NCI-H82 treated with DMSO at 0.1 percent for 48 hours (cell line): ENCODE measurements at regions not wholly inside any gene's neighbourhood (a gene's known extent, or its start where the extent isn't known, plus 50 kb on each side); places are given as distances from the start of the nearest gene placed in this dataset.
A peak's percentile ranks its signal among the peaks of the same experiment; 100 is the strongest.

Source experiments
- DNase-seq: peaks from one replicate; lab custom pipeline; 2025; ENCODE audit not compliant: unreplicated experiment; lab: John Stamatoyannopoulos, UW

DNA sequence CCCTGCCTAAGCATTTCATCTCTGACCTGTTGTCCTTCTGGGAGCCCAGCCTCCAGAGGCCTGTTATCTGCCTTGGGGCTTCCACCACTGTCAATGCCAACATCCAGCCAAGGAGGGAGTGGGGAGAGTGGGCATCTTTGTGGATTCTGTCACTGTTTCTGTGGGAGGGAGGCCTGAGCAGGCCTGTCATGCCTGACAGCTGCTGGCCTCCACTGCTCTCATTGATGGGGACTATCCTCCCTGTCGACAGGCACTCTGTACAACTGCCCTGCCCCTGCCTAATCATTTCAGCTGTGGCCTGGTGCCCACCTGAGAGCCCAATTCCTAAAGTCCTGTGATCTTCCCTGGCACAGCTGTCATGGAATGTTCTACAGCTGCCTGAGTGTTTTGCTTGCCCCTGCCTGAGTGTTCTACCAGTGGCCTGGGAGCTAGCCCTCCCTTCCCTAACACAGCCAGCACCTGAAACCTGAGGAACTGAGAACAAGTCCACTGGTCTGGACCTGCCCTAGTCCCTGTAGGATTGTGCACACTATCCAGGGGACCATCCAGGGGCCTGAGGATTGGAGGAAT lies 145.3 kb downstream of the FAM83B start:
- no peak for DNase-seq

DNA sequence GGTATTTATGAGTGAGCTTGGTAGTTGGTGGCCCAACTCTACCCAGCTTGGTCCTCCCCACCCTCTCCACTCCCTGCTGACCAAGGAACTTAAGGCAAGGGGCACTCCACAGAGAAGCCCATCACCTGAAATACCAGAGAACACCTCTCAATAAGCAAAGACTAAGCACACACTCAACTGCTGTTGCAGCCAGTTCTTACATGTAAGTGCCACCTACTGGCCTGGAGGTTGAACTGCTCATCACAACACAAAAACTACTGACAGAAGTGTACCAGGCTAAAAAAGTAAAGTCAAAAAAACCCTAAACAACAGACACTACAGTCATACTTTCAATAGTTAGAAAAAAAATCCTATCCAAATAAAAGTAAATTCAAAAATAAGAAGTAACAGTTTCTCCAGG lies 146.2 kb downstream of the FAM83B start:
- DNase-seq: no peak

DNA sequence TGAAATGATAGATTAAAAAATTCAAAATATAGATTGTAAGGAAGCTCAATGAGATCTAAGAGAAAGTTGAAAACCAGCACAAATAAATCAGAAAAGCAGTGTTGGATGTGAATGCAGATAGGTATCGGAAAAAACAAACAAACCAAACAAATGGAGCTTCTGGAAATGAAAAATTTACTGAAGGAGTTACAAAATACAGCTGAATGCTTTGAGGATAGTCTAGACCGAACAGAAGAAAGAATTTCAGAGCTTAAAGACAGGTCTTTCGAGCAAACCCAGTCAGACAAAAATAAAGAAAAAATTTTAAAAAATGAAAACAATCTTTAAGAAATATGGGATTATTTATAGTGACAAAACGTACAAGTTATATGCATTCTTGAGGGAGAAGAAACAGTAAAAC lies 146.7 kb downstream of the FAM83B start:
- DNase-seq: no peak

DNA sequence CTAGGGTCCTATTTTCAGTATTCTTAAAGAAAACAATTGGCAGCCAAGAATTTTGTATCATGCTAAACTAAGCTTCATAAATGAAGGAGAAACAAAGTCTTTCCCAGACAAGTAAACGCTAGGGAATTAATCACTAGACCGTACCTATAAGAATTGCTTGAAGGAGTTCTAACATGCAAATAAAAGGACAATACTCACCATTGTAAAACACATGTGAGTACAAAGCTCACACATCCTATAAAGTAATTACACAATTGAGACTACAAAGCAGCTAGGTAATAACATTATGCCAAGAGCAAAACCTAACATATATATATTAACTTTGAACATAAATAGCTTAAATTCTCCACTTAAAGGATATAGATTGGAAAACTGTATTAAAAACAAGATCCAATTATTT lies 147.4 kb downstream of the FAM83B start:
- no peak for DNase-seq

DNA sequence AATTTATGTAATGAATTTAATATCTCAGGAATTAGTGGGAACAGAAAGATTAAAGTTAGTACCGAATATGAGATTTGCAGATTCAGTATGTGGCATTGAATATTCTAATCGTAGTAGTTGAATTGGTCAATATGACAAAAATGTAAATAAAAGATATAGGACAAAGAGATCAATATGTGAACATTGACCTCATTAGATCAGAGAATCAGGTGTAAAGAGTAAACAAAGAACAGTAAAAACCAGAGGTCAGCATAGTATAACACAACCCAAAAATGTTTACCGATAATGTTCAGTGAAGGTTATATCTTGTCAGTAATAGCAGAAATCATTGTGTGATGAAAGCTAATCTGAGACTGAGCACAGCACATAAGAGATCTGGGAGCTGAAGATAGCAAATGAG lies 152.0 kb downstream of the FAM83B start:
- no peak for DNase-seq

DNA sequence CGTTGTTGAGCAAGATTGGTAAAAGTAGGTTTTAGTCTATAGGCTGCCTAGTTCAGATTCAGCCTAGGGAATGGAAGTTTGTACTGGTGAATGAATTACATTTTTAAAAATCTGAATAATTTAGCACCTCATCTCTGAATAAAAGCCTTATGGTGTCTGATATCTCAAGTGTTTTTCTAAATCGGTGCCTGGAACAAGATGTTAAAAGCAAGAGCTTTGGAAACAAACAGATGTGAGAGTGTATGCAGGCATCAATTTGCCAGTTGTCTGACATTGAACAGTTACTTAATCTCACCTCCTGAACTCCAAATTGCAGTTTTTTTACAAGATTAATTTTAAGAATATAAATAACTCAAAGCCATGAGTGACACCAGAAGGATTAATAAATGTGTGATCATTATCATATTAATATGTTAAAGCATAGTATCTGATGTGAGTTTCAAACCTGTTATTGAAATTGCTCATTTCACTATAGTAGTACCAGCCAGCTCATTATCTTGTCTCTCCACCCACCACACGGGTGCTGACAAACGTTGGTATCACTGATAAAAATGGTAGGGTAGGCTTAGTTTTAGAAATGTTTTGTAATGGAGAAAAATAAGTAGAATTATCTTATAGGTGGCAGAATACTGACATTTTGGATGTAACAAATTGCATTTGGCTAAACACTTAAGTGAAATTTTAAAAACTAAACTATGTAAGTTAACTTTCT lies 157.3 kb downstream of the FAM83B start:
- DNase-seq: no peak

DNA sequence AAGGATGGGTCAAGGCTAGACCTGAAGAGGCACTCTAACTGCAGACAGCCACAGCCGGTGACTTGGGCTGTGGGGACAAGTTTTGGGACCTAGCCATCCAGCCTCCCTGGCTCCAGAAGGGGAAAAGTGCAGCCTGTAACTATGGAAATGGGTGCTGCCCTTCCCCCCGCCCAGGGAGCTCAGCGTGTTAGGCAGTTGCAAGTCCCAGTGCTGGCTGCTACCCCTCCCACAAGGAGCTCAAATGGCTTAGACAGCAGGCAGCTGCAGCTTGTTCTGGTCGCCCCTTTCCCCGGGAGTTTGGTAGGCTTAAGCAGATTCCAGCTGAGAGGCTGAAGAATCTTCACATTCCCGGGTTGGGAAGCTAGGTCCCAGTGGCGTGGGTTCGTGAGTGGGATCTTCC lies 162.6 kb downstream of the FAM83B start:
- peak; percentile 61 for DNase-seq

DNA sequence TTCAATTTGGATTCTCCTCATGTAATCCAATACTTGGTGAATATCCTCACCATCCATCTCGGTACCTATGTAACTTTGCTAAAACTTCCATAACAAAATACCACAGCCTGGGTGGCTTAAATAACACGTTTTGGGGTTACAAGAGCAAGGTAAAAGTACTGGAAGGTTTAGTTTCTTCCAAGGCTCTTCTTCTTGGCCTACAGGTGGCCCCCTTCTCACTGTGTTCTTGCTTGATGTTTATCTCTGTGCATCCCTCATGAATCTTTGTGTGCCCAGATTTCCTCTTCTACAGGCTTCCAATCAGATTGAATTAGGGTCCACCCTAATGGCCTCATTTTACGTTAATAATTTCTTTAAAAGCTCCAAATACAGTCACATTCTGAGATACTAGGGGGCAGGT lies 163.3 kb upstream of the HCRTR2 start:
- no peak for DNase-seq

DNA sequence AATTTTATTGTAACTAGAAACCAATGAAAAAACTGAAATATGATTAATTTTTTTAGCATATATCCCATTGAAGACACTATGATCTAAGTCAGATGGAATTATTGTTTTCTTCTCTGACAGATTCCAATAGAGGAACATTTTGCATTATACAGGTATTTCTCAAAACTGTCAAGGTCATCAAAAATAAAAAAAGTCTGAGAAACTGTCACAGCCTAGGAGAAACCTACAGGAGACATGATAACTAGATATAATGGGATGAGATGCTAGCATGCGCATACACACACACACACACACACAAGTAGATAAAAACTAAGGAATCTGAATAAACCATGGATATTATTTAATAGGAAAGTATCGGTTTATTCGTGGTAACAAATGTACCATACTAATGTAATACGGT lies 161.9 kb upstream of the HCRTR2 start:
- DNase-seq: no peak

DNA sequence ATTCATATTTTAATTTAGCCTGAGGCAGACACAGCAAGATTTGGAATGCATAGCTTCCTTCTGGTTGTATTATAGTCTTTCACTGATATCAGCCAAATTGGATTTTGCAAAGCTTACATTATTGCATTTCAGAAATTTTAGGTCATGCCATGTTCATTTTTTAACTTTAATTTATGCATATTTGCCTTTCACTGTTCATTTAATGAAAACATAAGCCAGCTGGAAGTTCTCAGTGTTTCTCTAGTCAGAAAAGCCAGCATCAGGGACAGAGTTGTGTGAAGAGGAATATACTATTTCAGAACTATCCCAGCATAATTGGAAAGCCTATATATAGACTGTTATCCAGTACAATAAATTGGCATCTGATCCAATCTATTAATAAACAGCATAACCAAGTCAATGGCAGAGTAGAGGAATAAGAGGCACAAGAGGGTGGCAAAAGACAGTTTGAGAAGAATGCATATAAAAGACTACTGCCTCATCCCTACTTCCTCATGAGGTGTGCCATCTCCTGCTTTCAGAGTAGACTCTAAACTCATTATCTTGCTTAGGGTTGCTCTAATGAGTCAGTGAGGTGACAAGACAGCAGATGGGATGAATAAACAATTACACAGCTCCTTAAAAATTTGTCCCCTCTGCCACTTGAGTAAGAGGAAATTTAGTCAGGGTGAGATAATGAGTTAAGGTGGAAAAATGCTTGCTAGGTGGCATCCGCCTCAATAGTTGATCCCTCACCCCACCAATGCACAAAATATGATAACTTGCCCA lies 159.8 kb upstream of the HCRTR2 start:
- peak; percentile 65 for DNase-seq

DNA sequence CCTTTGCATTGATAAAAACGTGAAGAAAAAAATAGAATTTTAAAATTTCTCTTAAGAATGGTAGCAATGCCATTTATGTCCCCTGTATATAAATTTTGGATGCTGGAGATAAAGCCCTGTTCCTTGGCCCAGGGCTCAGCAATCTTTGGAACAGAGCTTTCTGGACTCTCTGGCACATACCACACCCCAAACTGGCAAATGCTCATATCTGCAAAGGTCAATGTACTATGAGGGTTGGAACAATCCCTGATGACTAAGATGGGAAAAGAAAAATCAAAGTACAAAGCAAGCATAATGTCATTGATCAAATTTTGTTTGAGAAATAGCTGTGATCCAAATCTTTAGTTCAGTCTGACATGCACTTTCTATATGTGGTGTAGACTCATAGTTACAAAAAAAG lies 158.1 kb upstream of the HCRTR2 start:
- no peak for DNase-seq

DNA sequence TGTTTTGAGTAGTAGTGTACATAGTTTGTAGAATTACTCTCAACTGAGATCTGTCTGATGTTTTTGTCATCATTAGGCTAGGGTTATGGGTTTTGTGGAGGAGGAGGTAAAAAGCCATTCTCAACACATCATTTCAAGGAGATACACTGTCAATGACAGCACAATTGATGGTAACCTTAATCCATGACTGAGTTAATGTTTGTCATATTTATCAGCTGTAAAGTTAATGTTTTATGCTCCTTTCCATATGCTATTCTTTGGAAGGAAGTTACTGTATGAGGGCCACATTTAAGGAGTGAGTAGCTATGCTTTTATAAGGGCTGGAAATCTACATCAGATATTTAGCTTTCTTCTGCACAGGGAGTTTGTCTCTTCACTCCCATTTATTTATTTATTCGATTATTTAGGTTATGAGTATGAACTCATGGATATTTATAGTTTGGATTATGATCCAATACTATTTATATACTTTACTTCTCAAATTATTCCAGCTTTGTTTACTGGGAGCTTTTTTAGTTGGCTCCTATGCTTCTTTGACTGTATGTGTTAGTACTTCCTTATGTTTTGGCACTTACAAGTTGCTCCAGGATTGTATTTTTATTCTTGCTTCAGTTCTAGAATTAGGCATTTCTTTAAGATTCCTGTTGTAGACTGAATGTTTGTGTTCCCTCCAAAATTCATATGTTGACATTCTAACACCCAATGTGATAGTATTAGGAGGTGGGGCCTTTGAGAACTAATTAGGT lies 156.6 kb upstream of the HCRTR2 start:
- DNase-seq: no peak

DNA sequence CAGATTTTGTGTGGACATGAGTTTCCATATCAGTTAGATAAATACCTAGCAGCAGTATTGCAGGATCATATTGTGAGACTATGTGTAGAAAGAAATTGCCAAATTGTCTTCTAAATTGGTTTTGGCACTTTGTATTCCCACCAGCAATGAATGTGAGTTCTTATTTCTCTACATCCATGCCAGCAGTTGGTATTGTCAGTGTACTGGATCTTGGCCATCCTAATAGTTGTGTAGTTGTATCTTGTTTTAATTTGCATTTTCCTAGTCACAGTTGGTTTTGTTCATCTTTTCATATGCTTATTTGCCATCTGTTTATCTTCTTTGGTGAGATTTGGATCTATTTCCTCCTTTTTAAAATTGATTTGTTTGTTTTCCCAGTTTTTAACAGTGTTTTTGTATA lies 154.7 kb upstream of the HCRTR2 start:
- no peak for DNase-seq

DNA sequence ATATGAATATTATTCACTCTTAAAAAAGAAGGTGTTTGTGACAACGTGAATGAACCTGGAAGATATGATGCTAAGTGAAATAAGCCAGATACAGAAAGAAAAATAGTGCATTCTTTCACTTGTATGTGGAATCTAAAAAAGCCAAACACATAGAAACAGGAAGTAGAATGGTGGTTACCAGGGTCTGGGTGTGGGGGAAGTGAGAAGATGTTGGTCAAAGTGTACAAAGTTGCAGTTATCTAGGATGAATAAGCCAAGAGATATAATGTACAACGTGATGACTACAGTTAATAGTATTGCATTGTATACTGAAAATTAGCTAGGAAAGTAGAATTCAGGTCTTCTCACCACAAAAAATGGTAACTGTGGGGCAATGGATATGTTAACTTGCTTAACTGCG lies 151.1 kb upstream of the HCRTR2 start:
- DNase-seq: no peak

DNA sequence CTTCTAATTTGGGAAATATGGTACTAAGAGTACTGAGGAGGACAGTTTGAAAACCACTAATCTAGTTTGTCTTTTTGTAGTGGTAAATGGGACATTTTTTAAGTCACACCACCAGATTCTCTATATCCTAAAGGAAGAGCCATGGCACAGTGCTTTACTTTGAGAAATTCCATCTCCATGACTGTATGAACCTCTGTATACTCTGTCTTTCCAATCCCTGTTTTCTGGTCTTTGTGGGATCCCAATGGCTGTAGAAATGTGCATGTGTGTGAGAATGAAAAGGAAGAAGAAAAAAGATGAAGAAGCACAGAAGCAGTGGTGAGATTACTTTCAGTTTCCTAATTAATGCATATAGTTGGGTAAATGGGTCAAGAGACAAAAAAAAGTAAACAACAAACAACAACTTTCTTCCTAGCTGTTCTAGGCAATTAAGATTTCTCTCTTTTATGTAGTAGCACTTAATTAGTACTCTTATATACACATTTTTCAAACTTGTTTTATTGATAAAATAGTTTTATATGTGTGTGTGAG lies 141.2 kb upstream of the HCRTR2 start:
- DNase-seq: no peak

DNA sequence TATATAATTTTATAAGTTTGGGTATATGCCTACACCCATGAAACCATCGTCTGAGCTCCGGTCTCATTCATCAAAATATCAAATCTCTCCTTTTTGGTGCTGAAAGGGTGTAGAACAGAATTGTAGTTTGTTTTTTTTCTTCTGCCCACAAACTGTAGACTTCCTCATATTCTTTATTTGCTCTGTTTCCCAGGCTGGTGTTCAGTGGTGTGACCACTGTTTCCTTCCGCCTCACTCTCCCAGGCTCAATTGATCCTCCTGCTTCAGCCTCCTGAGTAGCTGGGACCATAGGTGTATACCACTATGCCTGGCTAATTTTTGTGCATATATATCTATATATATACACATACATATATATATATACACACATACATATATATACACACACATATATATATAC lies 139.6 kb upstream of the HCRTR2 start:
- DNase-seq: no peak

DNA sequence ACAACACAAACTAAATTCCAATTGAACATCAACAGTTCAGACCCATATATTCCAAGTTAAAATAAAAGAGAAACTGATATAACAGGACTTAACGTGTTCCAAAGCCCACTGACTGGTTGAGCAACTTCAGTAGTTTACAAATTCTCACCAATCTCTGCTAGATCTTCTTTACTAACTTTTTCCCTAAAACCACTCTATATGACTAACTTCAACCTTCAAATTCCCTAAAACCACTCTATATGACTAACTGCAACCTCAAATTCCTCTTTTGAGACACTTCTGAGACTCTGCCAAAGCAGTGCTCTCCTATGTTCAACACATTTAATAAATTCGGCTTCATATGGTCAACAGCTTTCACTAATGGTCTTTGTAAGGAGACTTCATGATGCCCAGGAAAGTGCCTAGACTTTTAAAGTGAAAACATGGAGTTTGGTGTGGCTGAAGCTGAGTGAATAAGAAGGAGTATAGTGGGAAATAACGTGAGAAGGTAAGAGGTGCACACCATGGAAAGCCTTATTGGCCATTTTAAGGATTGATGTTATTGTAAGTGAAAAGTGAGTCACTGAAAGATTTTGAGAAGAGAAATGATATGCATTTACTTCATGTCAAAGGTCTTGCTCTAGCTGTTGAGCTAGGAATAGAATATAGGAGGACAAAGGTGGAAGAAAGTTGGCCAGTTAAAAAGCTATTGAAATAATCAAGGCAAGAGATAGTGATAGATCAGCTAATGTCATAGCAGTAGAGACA lies 134.0 kb upstream of the HCRTR2 start:
- DNase-seq: no peak

DNA sequence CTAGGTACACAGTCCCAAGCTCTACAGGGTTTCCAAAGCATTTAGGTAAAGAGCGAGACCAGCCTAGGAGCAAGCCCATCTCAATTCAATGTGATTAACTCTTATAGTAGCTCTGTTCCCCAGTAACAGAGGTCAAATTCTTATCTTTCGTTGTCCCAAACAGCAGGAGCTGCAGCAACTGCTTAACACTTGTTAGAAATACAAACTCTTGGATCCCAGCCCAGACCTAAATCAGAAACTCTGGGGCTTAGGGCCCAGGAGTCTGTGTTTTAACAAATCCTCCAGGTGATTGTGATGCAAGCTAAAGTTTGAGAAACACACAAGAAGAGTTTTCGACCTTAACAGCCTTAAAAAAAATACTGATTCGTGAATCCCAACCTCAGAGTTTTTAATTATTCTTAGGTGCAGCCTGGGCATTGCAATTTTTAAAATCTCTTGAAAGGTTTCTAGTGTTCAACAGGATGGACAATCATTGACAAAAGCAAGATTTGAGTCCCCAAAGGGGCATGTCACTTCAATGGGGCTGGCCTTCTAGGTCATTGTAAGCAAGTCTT lies 127.4 kb upstream of the HCRTR2 start:
- no peak for DNase-seq

DNA sequence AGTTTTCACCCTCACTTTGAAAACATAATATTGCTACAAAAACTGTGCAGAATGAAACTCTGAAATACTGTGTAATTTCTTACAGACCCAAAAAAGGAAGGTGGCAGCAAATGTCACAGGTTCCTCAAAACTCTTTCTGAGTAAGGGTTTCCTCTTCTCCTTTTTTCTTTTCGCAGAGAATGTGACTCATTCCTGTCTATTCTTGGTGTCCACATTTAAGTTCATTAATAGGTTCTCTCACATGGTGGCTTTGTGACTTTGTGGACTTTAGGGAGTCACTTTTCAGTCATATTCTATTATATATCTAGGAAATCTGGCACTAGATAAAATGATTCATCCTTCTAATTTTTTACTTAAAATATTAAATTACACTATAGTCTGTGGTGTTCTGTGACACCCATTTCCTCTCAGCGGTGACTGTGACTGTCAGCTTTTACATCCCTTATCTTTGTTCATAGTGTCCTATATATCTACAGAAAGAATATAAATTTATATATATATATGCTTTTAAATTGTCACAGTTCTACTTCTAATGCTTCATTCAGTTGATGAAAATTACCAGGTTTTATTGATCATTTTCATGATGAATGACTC lies 126.8 kb upstream of the HCRTR2 start:
- DNase-seq: no peak

DNA sequence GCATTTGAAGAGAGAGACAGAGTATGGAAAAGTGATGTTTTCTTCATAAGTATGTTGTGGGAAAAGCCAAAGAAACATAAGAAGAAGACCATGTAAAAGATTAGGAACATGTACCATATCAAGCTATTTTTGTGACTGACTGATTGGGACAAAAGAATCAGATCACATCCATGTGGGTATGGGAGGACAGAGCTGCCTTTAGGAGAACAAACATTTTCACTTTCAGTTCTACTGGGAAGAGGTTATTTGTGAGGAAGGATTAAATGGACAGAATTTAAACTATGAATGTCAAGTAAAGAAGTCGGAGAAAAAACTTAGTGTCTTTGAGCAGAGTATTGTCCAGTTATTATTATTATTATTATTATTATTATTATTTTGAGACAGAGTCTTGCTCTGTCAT lies 124.4 kb upstream of the HCRTR2 start:
- no peak for DNase-seq
